CD4-positive, alpha-beta T cell treated with Interleukin-6 for 4 hours (primary cell): ENCODE measurements at regions not wholly inside any gene's neighbourhood (a gene's known extent, or its start where the extent isn't known, plus 50 kb on each side); places are given as distances from the start of the nearest gene placed in this dataset.
A peak's percentile ranks its signal among the peaks of the same experiment; 100 is the strongest.

Experiments used
- DNase-seq: peaks from one replicate; pipeline ENCODE4 v3.0.0-alpha.2; 2020; ENCODE audit warnings: mixed read lengths

DNA sequence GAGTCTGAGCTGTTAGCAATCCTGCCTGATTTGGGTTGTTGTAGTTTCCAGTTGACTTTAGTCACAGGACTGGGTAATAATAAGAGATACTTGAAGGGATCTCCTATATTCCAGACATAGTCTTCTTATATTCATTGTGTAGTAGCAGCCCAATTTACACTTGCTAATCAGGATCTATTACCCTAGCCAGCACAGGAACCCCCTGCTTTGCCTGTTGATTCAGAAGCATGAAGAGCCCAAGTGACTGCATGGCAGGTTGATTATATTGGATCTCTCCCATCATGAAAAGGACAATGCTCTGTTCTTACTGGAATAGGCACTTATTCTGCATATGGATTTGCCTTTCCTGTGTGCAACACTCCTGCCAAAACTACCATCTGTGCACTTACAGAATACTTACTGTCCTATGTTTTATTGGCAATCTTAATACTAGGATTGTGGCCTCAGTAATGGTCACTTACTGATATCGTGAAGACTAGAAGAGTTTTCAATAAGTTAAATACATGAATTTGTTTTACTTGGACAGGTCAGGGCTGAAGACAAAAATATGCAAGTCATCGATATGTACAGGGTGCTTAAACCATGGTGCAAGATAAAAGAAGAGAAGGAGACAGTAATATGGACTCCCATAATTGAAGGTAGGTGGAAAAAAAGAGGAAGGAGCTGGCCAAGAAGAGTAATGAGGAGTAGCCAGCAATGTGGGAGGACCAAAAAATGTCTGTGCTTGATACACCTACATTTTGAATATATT lies 304.1 kb downstream of the MCTP2 start:
- DNase-seq = no peak

DNA sequence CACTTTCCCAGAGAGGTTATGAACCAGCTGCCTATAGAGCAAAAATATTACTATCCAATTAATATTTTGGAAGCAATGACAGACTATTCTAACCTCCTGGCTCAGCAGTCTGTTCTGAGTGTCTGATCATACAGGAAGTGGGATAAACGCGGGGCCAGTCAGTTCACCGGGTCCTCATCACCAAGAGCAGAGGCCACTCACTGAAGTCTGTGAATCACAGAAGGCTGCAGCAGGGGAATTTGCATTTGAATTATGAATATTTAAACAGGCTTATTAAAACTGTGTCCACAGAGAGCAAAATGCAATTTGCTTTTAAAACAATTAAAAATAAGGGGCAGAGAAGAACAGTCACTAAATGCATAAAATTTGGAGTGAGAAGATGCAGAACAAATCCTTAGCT lies 305.2 kb downstream of the MCTP2 start:
- no peak for DNase-seq

- no peak for DNase-seq
These were observed 306.9 kb downstream of the MCTP2 start for GRCh38 chr15:94538280-94538679.

GRCh38 chr15:94542391-94542790 lies 311.0 kb downstream of the MCTP2 start:
- DNase-seq = no peak

DNA sequence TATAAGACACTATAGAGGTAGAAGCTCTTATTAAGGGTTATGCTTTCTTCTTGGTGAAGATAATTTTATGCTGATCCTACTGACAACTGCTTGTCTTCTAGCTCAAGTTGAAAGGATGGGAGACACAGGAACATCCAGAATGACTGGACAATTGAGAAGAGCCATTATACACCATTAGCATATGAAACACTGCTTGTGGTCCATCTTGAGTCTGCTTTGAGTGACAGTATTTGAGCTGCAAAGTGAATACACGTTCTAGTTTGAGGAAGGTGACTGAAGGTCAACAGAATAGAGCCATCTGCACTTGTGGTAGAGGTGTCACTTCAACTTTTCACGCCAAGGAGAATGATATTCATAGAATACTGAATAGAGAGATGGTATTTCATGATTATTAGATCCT lies 315.4 kb downstream of the MCTP2 start:
- no peak for DNase-seq

GRCh38 chr15:94547711-94548110 lies 316.4 kb downstream of the MCTP2 start:
- DNase-seq = no peak

GRCh38 chr15:94555841-94556519 lies 324.6 kb downstream of the MCTP2 start:
- no peak for DNase-seq

DNA sequence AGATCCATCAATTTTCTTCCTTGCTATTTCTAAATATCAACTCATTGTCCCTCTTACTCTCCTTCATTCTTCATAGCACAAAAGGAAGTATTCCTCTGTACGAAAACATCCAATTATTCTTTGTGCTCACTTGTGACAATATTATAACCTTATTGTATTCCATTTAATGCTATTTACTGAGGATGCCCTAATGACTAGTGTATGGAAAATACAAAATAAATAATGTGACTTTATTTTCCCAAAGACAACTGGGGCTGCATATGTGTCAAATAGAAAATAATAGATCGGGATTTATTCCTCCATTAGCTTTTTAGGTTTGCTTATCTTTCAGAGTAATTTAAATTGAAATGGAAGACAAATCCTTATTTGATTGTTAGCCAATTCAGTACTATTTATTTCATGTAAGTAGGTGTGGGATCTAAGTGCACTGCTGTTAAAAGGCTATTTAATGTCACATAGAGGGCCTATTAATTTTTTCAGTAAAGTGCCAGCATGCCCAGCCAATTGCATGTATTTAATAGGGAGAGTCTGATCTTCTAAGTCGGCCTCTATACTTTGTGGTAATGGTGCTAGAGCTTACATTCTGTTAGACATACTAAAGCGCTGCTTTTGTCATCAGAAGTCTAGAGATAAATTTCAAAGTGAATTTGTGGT lies 329.8 kb downstream of the MCTP2 start:
- DNase-seq = no peak

GRCh38 chr15:94563456-94563855 lies 332.1 kb downstream of the MCTP2 start:
- no peak for DNase-seq

DNA sequence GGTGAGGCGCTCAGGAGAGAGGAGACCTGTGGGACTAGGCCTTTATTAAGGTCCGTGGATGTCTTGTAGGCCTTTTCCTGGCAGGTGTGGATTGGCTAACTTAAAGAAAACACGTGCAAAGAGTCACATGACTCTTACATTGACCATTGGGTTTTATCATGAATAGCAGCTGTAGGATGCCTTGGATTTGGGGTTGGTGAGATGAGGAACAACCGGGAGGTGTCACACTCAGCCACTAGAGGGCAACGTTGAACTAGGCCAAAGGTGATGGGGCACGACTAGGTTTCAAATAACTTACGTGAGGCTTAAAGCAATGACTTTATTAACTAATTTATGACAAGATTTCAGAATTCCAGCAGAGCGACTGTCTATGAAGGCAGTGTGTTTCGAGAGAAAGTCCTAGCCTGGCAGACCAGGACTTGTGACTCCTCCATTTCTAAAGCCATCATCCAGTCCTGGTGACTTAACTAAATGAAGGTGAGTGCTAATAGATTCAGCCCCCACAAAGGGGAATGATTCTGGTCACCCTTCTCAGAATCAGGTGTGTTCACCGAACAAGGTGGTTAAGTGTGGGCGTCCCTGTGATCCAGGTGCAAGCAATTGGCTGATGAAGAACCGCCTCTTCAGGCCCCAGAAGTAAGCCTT lies 345.6 kb downstream of the MCTP2 start:
- peak; percentile 23 for DNase-seq

GRCh38 chr15:94579286-94579685 lies 347.9 kb downstream of the MCTP2 start:
- no peak for DNase-seq

GRCh38 chr15:94580211-94580885 lies 349.0 kb downstream of the MCTP2 start:
- no peak for DNase-seq

DNA sequence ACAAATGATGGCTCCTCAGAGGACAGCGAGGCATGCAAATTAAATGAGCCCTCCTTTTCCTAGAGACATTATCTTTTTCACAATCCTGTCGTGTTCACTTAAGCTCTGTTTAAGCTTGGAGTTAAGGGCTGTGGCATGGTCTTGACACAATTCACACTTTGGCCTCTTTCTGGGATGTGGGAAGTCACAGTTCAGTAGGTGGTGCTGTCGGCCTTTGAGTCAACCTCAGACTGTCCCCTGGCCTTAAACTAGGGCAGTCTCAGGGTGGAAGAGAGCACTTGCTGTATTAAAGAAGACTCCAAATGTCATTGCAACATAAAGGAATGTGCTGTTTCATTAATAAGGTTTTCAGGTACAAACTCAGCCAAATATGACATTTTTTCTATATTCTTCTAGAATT lies 351.0 kb downstream of the MCTP2 start:
- DNase-seq = no peak

DNA sequence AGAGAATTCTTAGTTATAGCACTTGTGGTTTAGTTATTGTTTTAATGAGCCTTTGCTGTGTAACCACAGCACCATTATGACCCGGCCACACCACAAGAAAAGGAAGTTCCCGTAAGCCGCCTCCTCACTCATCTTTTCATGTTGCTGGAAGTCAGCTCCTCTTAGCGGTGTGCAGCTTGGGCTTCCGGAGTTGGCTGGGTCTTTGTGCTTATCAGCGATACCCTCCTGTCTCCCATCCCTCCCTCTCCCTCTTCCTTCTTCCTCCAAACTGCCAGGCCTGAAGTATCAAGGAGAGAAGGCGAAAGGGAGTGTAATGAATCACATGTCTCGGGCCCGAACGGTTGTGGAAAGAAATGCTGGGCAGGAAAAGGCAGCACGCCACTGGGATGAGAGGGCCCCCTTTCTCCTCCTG lies 353.5 kb downstream of the MCTP2 start:
- DNase-seq = peak; percentile 36

- DNase-seq = no peak
These were observed 354.7 kb downstream of the MCTP2 start for GRCh38 chr15:94586099-94586498.

GRCh38 chr15:94587113-94587512 lies 355.8 kb downstream of the MCTP2 start:
- DNase-seq = no peak

GRCh38 chr15:94588993-94589392 lies 357.6 kb downstream of the MCTP2 start:
- no peak for DNase-seq

DNA sequence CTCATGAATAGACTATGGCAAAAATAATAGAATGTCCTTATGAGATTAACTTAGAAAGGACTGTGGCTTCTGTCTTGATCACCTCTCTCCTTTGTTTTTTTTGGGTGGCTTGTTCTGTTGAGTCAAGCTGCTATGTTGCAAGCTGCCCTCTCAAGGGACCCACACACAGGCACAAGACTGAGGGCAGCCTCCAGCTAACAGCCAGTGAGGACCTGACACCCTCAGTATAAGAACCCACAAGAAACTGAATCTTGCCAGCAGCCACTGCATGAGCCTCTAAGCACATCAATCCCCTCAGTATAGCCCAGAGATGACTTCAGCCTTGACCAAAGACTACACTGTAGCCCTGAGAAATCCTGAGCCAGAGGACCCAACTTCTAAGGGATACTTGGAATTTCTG lies 361.1 kb downstream of the MCTP2 start:
- no peak for DNase-seq

DNA sequence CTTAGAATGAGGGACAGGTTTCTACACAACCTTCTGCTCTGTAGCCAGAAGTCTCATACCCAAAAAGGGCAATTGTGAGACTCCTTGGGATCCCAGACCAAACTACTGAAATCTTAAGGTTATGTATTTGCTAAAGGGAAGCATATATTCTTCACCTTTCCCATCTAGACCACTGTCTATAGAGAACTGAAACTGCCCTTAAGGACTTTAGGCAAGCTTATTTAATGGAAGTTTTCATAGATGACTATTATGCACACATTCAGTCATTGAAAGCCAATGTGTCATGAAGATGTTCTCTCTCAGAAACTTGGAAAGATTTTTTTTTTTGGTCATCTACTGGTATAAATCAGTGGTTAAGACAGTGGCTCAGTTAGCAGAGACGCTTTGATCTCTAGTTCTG lies 365.3 kb downstream of the MCTP2 start:
- DNase-seq = no peak

GRCh38 chr15:94600505-94600904 lies 369.1 kb downstream of the MCTP2 start:
- DNase-seq = no peak

- DNase-seq = no peak
These were observed 371.6 kb downstream of the MCTP2 start for GRCh38 chr15:94602754-94603470.

GRCh38 chr15:94606286-94606685 lies 374.9 kb downstream of the MCTP2 start:
- no peak for DNase-seq
